Right atrium auricular region (tissue), 2 donors: ENCODE measurements at regions not wholly inside any gene's neighbourhood (a gene's known extent, or its start where the extent isn't known, plus 50 kb on each side); places are given as distances from the start of the nearest gene placed in this dataset.
"Not testable (repeated sequence)": the region's sequence is repeated elsewhere in the genome, so short reads cannot be mapped to it uniquely, and the experiment has no call there.

Experiments used
- DNase-seq: peaks from one replicate; pipeline ENCODE4 v3.0.0-alpha.2; 2019; ENCODE audit warnings: low spot score
- H3K27ac ChIP-seq, 2 donors: fragments of 200-600 bp; sonication (generic); 1 replicate in 1 of 2; 2 replicates in 1 of 2; pipeline ENCODE4 v1.5.1; 2016 to 2019
- H3K27me3 ChIP-seq, 2 donors: fragments of 200-600 bp; sonication (generic); one replicate each; pipeline versions ENCODE4 v1.5.1 to v1.6.0; 2017 to 2019
- H3K36me3 ChIP-seq: fragments of 200-600 bp; sonication (generic); one replicate; pipeline ENCODE4 v1.5.1; 2016
- H3K4me1 ChIP-seq, 2 donors: fragments of 200-600 bp; sonication (generic); one replicate each; pipeline versions ENCODE4 v1.5.1 to v1.6.0; 2017 to 2019
- H3K4me3 ChIP-seq, 2 donors: fragments of 200-600 bp; sonication (generic); 1 replicate in 1 of 2; 2 replicates in 1 of 2; pipeline ENCODE4 v1.5.1; 2017 to 2019; ENCODE audit warnings: mild to moderate bottlenecking in 1 of 2, moderate library complexity in 1 of 2
- H3K9me3 ChIP-seq, 2 donors: fragments of 200-600 bp; sonication (generic); one replicate each; pipeline ENCODE4 v1.5.1; 2019
- CTCF ChIP-seq, 2 donors: fragments of 200-600 bp; sonication (generic); IDR thresholded peaks; one replicate each; pipeline ENCODE4 v1.5.1; 2019; ENCODE audit warnings: antibody characterized with exemption in 2 of 2

GRCh38 chr11:81237139-81237538, 1496.5 kb downstream of the FAM181B start:
- Histone ChIP-seq H3K36me3 (no peaks in the 10 kb centered on the region), H3K4me1 (no peaks in the 10 kb centered on the region), H3K9me3 (no peaks in the 10 kb centered on the region), H3K27me3 (no peaks in the 10 kb centered on the region), H3K27ac (no peak overlapping the region), H3K4me3 (no peak overlapping the region)
- DNase-seq, result no peak
- TF ChIP-seq CTCF (IDR thresholded peaks at IDR 0.05), result peak in 1 of 2 donors; percentile 50

- not testable (repeated sequence) for H3K4me1 ChIP-seq, H3K27ac ChIP-seq, H3K27me3 ChIP-seq, H3K9me3 ChIP-seq, DNase-seq, H3K36me3 ChIP-seq, H3K4me3 ChIP-seq
Observed at GRCh38 chr11:81227409-81227808, 1506.3 kb downstream of the FAM181B start.

- no peaks in the 10 kb centered on the region for H3K4me1 ChIP-seq
- H3K27ac ChIP-seq, result no peak overlapping the region
- no peak for DNase-seq
- no peaks in the 10 kb centered on the region for H3K9me3 ChIP-seq
- H3K4me3 ChIP-seq, result no peak overlapping the region
- H3K36me3 ChIP-seq, result no peaks in the 10 kb centered on the region
- no peak for TF ChIP-seq CTCF (IDR thresholded peaks at IDR 0.05)
- H3K27me3 ChIP-seq, result no peaks in the 10 kb centered on the region
Observed at GRCh38 chr11:81224396-81224795, 1509.3 kb downstream of the FAM181B start.

- H3K36me3 ChIP-seq, result no peaks in the 10 kb centered on the region
- no peak for DNase-seq
- no peaks in the 10 kb centered on the region for H3K4me1 ChIP-seq
- no peak overlapping the region for H3K27ac ChIP-seq
- H3K4me3 ChIP-seq, result no peak overlapping the region
- TF ChIP-seq CTCF (IDR thresholded peaks at IDR 0.05), result no peak
- H3K27me3 ChIP-seq, result no peaks in the 10 kb centered on the region
- no peaks in the 10 kb centered on the region for H3K9me3 ChIP-seq
Observed at GRCh38 chr11:81222491-81222890, 1511.2 kb downstream of the FAM181B start.

GRCh38 chr11:81220146-81220895, 1513.3 kb downstream of the FAM181B start:
- no peak for DNase-seq
- Histone ChIP-seq H3K36me3 (no peaks in the 10 kb centered on the region), H3K9me3 (no peaks in the 10 kb centered on the region), H3K4me1 (no peaks in the 10 kb centered on the region), H3K27me3 (no peaks in the 10 kb centered on the region), H3K4me3 (no peak overlapping the region), H3K27ac (no peak overlapping the region)
- no peak for TF ChIP-seq CTCF (IDR thresholded peaks at IDR 0.05)

- Histone ChIP-seq H3K4me1 (no peaks in the 10 kb centered on the region), H3K27ac (no peak overlapping the region), H3K9me3 (no peaks in the 10 kb centered on the region), H3K36me3 (no peaks in the 10 kb centered on the region), H3K4me3 (no peak overlapping the region), H3K27me3 (no peaks in the 10 kb centered on the region)
- no peak for TF ChIP-seq CTCF (IDR thresholded peaks at IDR 0.05)
- no peak for DNase-seq
Observed at GRCh38 chr11:81219661-81220060, 1514.0 kb downstream of the FAM181B start.
